GM21360 (cell line): ENCODE measurements at regions not wholly inside any gene's neighbourhood (a gene's known extent, or its start where the extent isn't known, plus 50 kb on each side); places are given as distances from the start of the nearest gene placed in this dataset.
A peak's percentile ranks its signal among the peaks of the same experiment; 100 is the strongest.

ENCODE experiments used
- ATAC-seq: cut with Tn5 transposase; IDR thresholded peaks from one replicate; pipeline ENCODE4 v1.9.1; 2021; ENCODE audit warnings: mild to moderate bottlenecking, moderate library complexity; ENCODE audit not compliant: unreplicated experiment

GRCh38 chr1:166221316-166221715, 54.5 kb upstream of the FAM78B start:
- no peak for ATAC-seq

- no peak for ATAC-seq
These were observed 67.1 kb upstream of the FAM78B start for GRCh38 chr1:166233750-166234366.

- no peak for ATAC-seq
These were observed 68.9 kb upstream of the FAM78B start for GRCh38 chr1:166235728-166236127.

- ATAC-seq: no peak
These were observed 70.9 kb upstream of the FAM78B start for GRCh38 chr1:166237675-166238074.

- no peak for ATAC-seq
These were observed 86.4 kb upstream of the FAM78B start for GRCh38 chr1:166253076-166253779.

GRCh38 chr1:166258017-166258416, 91.2 kb upstream of the FAM78B start:
- no peak for ATAC-seq

- no peak for ATAC-seq
These were observed 94.7 kb upstream of the FAM78B start for GRCh38 chr1:166261511-166261910.

- no peak for ATAC-seq
These were observed 103.8 kb upstream of the FAM78B start for GRCh38 chr1:166270476-166271150.

- no peak for ATAC-seq
These were observed 104.3 kb upstream of the FAM78B start for GRCh38 chr1:166271151-166271538.

GRCh38 chr1:166272155-166272554, 105.4 kb upstream of the FAM78B start:
- peak; percentile 82 for ATAC-seq

GRCh38 chr1:166272851-166273250, 106.0 kb upstream of the FAM78B start:
- ATAC-seq: no peak

GRCh38 chr1:166273618-166274017, 106.8 kb upstream of the FAM78B start:
- ATAC-seq: no peak

GRCh38 chr1:166282391-166283137, 115.8 kb upstream of the FAM78B start:
- ATAC-seq: no peak

GRCh38 chr1:166283190-166283589, 116.4 kb upstream of the FAM78B start:
- no peak for ATAC-seq

- no peak for ATAC-seq
These were observed 116.8 kb upstream of the FAM78B start for GRCh38 chr1:166283600-166283999.

GRCh38 chr1:166289309-166290050, 122.7 kb upstream of the FAM78B start:
- no peak for ATAC-seq

- ATAC-seq: no peak
These were observed 128.9 kb upstream of the FAM78B start for GRCh38 chr1:166295656-166296055.

- peak; percentile 49 for ATAC-seq
These were observed 131.2 kb upstream of the FAM78B start for GRCh38 chr1:166297993-166298392.

GRCh38 chr1:166300767-166301166, 134.0 kb upstream of the FAM78B start:
- no peak for ATAC-seq

- ATAC-seq: no peak
These were observed 136.4 kb upstream of the FAM78B start for GRCh38 chr1:166302989-166303758.
